GM21786 (cell line): ENCODE measurements at regions not wholly inside any gene's neighbourhood (a gene's known extent, or its start where the extent isn't known, plus 50 kb on each side); places are given as distances from the start of the nearest gene placed in this dataset.
"Not testable (repeated sequence)": the region's sequence is repeated elsewhere in the genome, so short reads cannot be mapped to it uniquely, and the experiment has no call there.

Source experiments
- ATAC-seq: cut with Tn5 transposase; IDR thresholded peaks from one replicate; pipeline ENCODE4 v1.9.1; 2021; ENCODE audit not compliant: unreplicated experiment

DNA sequence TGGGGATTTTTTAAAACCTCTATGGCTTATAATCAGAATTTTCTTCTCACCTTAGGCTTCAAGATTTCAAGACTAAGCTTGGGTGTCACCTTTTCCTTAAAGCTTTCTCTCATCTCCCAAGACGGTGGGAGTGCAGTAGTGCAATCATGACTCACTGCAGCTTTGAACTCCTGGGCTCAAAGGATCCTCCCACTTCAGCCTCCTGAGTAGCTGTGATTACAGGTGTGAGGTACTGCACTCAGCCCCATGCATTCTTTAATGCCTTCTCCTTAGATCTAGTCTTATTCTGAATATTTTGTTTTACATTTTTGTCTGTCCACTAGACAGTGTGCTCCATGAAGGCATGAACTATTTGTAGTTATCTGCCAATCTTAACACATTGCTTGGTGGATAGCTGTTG, 55.7 kb upstream of the FAT3 start:
- no peak for ATAC-seq

DNA sequence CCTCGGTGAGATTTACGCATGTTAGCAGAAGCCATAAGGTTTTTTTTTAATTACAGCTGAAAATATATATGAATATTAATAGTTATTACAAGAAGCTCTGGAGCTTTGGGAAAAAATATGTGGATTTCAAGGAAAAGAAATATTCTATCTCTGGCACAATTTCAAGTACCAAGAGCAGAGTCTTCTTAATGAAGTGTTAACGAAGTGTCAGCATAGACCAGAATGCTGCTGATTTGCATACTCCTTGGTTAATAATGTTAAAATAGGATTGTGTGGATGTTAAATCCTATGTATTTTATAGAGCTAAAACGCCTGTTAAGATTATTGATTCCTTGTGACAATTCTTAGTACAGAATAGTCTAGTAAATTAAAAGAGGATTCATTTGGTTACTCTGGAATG, 57.0 kb upstream of the FAT3 start:
- ATAC-seq: no peak

DNA sequence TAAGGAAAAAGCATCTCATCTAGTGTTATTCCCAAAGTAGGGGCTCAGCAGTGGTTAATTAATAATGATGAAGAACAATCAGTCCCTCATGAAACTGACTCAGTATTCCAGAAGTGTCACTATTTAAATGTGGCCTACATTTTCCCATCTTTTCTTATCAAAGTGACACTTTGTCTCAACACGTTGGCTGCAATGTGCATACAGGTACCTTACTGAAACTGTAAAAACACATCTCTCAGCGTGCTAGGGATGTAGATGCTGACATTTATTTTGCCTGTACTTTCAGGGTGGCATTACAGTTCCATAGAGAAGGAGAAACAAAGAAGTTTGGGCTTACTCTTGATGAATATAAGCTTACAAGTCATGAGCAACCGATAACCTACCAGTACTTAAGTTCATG, 58.3 kb upstream of the FAT3 start:
- ATAC-seq: no peak

DNA sequence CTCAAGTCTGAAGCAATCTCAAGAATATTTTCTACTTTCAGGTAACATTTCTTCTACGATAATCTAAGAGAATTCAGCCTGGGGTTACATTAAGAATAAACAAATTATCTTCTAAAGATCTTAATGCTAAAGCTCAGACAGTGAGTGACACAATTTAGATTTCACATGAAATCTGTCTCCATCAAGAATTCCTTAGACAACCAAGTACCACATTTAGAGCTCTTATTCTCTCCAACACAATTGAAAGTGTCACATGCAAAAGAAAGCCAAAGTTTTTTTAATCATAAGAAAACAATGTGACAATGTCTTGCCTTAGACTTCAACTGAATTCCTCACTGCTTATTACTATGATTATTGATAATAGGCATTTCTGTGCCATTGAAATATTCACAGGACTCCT, 60.7 kb upstream of the FAT3 start:
- no peak for ATAC-seq

DNA sequence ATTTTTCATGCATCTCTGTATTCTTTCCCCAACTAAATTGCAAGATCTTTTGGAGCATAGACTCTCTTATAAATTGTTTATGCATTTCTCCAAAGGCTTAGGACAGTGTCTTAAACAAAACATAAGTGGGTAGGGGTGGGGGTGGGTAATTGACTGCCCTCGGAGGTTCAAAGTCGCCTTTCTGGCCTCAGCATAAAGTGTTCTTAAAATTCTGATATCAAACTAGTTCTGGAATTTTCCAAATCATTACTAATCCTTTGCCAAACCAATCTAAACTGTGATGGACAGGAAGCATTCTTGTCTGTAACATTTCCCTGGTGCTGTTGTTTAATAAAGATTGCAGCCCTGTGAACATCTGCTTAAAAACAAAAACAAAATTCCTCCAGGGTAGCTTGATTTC, 61.8 kb upstream of the FAT3 start:
- no peak for ATAC-seq

DNA sequence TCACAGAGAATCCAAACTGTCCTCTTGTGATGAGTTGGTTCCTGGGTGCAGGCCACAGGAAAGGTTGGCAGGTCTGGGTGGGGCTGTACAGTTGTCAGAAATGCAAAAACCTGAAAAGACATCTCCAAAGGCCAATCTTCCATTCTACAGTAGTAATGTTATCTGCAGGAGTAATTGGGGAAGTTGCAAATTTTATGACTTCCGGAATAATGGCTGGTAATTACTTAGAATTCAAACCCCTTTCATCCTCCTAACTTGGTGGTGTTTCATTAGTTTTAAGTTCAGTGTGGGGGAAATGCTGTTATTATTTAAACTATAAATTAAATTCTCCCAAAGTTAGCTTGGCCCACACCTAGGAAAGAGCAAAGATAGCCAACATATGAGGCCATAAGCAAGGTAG, 64.7 kb upstream of the FAT3 start:
- ATAC-seq: no peak

DNA sequence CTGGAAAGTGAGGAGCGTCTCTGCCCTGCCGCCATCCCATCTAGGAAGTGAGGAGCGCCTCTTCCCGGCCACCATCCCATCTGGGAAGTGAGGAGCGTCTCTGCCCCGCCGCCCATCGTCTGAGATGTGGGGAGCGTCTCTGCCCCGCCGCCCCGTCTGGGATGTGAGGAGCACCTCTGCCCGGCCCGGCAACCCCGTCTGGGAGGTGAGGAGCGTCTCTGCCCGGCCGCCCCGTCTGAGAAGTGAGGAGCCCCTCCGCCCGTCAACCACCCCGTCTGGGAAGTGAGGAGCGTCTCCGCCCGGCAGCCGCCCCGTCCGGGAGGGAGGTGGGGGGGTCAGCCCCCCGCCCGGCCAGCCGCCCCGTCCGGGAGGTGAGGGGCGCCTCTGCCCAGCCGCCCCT, 67.2 kb upstream of the FAT3 start:
- not testable (repeated sequence) for ATAC-seq

DNA sequence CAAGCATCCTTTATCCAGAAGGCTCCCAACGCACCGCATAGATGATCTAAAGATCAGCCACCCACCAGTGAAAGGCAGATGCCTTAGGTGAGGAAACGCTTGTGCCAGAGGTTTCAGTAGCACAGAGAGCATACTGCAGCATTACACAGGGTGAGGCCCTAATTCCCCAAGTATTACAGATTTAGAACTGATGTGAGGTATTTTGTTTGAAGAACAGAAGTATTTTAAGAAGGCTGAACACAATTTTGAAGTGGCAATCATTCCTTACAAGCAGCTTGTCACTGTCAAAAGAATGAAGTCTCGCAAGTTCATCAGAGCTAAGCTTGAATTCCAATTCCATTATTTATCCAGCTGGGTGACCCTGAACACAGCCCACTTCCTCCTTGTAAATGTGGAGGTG, 70.0 kb upstream of the FAT3 start:
- ATAC-seq: no peak

DNA sequence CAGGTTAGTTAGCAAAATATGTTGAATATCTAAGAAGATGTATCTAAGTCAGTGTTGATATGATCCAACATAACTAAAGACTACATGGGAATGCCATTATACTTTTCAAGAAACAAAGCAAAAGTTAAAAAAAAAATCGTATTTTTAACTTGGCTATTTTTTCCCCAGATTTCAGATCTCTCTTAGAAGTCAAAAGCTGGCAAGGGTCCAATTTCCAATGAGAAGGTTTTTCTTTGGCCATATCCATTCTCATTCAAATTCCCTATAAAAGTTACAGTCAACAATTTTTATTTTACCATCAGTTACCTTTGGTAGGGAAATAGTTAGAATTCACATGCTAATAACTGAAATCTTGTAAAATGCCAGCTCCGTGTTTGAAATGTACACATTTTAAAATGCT, 70.5 kb upstream of the FAT3 start:
- no peak for ATAC-seq

DNA sequence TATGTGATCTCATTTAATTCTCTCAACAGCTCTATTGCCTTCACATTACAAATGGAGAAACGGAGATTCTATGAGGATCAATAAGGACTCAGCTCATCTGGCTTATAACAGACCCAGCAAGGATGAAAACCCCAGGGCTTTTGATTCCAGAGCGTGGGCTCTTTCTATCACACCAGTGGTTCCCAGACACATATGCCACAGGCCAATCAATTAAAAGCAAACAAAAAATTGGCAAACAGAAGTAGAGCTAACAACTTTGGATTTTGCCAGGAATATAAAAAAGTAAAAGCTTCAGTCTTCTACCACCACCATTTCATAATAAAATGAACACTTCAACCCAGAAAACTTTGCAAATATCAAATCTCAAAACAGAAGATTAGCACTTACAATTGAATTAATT, 71.1 kb upstream of the FAT3 start:
- no peak for ATAC-seq

DNA sequence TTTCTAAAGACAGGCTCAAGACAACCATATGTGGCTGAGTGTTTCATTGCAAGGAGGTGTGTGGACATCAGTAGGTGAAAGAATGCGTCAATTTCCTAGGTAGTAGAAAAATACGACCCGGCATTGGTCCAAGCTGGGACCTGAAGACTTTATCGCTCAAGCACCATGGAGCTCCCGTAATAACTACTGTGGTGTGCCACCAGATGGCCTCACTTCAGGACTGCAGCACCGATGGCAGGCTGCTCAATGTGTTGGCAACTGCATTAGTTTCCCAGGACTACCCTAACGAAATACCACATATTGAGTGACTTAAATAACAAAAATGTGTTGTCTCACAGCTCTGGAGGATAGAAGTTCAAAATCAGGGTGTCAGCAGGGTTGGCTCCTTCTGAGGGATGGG, 72.4 kb upstream of the FAT3 start:
- no peak for ATAC-seq

DNA sequence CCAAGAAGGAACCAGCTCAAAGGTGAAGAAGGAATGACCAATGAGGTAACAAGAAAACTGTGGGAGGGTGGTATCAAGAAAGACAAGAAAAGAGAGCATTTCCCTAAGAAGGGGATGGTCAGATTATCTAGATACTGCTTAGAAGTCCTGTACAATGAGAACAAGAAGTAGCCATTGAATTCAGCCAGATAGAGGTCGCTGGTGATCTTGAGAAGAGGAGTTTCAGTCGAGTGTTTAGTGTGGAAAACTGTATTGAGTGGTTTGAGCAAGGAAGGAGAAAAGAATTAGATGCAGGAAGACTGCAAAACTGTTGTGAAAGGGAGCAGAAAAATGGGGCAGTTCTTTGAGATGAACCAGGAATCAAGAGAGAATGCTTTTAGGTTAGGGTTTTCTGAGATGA, 74.6 kb upstream of the FAT3 start:
- ATAC-seq: no peak

DNA sequence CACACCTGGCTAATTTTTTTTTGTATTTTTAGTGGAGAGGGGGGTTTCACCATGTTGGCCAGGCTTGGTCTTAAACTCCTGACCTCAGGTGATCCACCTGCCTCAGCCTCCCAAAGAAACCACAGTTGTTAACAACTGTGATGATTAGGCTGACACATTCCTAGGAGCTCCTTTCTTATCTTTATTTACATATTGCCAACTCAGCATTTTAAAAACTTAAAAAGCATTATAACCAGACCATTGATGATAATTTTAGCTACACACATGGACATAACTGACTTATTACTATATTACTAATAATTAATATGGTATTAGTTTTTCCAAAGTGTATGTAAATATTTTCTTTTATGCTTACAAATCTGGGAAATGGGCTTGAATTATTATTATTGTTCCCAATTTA, 82.9 kb upstream of the FAT3 start:
- no peak for ATAC-seq

DNA sequence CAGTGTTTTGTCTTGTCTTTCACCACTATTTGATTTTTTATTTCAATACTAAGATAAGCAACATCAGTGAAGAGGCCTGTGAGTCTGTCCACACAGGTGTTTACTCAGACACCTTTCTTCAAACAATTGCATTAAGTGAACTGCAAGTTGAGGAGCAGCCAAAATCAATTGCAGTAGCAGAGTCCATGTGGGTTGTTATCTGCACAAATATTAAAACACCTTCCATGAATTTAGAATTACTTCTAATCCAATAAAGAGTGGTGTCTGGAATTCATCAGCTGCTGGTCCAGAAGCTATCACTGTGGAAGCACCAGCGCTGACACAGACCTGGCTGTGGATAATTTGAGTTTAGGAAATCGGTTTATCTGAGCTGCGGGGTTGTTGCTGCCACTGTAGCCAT, 83.5 kb upstream of the FAT3 start:
- no peak for ATAC-seq

DNA sequence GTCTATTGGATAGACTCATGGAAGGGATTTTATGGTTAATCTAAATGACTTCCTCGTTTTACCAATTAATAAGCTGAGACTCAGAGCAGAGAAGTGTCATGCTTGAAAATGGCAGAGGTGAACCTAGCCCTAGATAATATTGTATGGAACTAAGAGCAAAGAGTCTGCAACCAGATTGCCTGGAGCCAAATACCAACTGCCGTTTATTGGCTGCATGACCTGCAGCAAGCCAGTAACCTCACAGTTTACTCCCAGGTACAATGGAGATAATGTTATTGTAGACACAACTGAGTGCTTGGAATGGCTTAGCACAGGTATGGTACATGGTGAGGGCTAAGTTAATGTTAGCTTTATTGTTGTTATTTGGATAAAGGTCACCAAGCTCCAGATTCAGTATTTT, 84.6 kb upstream of the FAT3 start:
- no peak for ATAC-seq

DNA sequence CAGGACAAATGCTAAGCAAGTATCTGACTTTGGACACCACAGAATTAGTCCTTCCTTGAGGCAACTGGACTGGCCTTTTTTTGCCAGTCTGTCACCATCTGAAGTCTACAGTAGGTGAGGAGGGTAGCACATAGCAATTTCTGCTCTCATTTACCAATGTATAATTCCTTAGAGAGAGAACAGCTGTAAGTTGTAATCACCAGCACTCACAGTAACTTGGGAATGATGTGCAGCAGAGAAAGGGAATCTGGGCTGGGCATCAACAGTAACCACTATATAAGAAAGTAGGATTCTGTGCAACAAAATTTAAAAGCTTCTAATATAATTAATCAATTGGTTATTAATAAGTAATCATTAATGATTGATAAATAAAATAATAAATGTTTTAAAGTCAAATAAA, 86.3 kb upstream of the FAT3 start:
- no peak for ATAC-seq

DNA sequence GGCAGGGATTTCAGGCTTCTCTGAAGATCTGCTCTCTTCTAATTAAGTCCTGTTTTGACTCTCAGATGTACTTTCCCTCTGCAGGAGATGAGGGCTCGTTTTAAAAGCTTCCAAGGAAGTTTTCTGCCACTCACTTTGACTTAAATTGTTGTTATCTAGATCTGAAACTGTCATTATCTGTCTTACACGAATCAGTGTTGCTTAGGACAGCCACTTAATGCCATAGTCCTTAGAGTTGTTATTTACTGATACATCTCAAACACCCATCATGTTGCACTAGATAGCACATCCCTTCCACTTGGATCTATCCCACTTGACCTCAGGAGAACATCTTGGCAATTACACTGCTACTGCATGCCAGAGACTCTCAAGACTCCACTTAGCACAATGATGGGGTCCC, 86.9 kb upstream of the FAT3 start:
- no peak for ATAC-seq

DNA sequence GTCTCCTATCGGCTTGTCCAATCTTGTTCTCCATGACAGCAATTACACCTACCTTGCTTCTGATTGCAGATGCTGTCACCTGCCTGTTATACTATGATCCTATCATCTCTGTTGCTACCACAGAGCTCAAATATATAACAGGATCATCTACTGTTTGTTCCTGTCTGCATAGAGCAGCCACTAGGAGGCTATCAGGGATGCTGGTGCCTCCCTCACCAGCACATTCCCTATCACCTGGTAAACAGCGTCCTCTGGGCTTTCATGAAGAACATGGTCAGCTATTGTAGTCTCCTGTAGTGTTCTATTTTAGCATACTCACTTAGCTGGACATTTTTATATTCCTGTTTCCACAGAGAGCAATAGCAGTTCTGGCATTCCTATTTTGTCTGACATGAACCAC, 87.8 kb upstream of the FAT3 start:
- ATAC-seq: no peak

DNA sequence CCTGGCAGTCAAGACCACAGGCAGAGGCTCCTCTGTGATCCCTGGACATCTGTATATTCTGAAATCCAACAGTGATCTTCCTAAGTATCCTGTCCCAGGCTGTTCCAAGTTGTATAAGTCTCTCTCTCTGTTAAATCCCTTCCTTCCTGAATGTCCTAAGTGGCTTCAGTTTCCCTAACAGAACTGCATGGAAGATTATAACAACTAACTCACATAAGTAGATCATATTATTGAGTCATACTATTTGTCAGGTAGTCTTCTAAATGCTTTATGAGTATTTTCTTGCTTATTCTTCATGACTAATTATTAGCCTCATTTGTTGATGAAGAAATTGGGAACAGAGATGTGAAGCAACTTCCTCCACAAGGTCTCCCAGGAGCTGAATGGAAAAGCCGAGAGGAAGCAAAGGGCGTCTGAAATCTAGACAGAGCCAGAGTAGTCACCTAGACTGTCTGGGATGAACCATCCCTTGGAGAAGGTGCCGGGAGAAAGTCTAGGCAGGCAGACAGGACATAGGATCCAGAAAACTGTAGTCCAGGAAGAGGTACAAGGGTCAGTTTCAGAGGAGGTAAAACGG, 93.2 kb upstream of the FAT3 start:
- ATAC-seq: no peak

DNA sequence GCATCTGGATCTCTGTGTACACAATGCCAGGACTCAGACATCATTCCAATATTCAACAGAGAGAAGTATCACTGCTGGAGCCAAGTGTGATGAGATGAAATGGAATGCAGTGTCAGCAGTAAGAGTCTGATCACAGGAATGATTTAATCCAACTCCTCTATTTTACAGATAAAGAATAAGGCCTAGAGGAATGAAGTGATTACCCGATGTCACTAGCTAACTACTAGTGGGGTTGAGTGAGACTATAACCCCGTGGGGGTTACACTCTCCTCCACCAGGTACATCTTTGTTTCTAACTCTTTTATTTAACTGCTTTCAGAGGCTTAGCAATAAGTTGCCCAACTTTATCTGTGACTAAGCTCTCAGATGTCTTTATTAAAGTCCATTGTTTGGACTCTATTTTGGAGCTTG, 94.2 kb upstream of the FAT3 start:
- no peak for ATAC-seq

DNA sequence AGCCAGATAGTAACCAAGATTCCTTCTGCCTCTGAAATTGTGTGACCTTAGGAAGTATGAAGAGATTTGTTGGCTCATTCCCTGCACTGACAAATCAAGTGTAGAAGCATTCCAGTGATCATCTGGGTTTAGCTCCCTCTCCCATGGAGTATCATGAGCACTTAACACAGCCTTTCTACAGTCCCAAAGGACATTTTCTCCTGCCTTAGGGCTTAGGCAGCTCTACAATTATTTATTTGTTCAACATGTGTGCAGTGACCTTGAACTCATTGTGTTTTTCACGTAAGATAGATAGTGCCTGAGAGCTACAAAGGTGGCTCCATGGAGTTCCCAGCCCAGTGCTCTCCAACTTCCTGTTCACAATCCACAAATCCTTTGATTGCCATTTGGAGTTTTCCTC, 94.8 kb upstream of the FAT3 start:
- no peak for ATAC-seq

DNA sequence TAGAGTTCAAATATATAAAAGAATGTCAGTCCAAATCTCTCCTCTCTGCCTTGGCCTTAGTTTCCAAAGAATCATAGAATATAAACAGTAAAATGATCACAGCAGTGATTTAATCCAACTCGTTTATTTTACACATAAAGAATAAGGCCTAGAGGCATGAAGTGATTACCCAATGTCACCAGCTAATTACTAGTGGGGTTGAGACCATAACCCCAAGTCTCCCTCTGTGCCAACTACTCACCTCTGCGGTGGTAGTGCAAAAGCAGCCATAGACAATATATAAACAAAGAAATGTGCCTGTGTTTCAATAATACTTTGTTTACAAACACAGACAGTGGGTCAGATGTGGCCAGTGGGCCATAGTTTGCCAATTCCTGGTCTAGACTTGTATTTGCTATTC, 96.6 kb upstream of the FAT3 start:
- ATAC-seq: no peak

DNA sequence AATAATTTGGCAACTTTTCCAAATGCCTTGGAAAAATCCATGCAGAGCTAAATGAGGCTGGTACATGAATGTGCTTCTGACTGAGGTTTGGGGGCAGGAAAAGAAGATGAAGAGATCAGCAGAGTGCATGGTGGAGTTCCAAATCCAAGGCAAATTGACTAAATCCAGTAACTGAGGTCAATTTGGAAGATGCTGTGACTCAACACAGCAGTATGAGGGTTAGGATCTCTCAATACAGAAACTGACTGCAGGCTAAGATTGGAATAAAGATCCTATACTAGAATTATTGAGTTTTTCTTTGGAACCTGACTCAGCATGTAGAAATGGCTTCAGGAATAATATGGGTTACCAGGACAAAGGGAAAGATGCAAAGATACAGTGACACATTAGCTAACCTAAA, 99.3 kb upstream of the FAT3 start:
- no peak for ATAC-seq

DNA sequence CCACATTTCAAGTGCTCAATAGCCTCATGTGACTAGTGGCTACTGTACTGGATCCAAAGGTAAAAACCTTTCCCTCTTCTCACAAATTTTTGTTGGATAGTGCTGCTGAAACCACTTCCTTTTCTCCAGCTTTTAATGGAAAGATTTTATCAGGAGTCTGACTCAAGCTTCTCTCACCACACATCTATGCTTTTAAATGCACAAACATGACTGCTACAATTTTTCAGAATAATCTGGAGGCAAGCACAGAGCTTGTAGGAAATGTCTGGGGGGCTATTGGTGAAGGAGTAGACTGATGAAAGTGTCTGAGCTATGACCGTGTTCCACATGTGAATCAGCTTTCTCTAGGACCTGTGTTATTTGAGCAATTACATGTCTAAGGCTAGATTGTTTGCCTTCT, 101.1 kb upstream of the FAT3 start:
- no peak for ATAC-seq
